Naive thymus-derived CD8-positive, alpha-beta T cell (primary cell): ENCODE measurements at regions not wholly inside any gene's neighbourhood (a gene's known extent, or its start where the extent isn't known, plus 50 kb on each side); places are given as distances from the start of the nearest gene placed in this dataset.
"Not testable (repeated sequence)": the region's sequence is repeated elsewhere in the genome, so short reads cannot be mapped to it uniquely, and the experiment has no call there.

Source experiments
- ATAC-seq, 2 donors: fragments of 150-1000 bp; cut with Tn5 transposase in 1 of 2; sonication (Bioruptor Pico), chemical (Tn5 transposase) in 1 of 2; 1 replicate in 1 of 2; 2 replicates in 1 of 2; pipeline ENCODE4 v1.10.0; 2021; ENCODE audit warnings: mild to moderate bottlenecking in 2 of 2, moderate library complexity in 2 of 2
- POLR2A ChIA-PET: fragments of 350-600 bp; sonication (Branson Sonifier 250); formaldehyde crosslinking; loops from one replicate; lab custom pipeline; 2021; ENCODE audit warnings: antibody characterized with exemption; lab: Charles Lee
- DNase-seq, 10 donors: peaks; one replicate each; pipeline versions ENCODE4 v3.0.0 to v3.0.0-alpha.2; 2020 to 2022
- H3K27ac Mint-ChIP-seq, 10 donors: one replicate each; pipeline ENCODE4 v1.8.0; 2020 to 2022; ENCODE audit warnings: mild to moderate bottlenecking in 10 of 10, mixed read lengths in 10 of 10, moderate library complexity in 4 of 10, inconsistent platforms in 1 of 10
- H3K27me3 Mint-ChIP-seq, 5 donors: one replicate each; pipeline ENCODE4 v1.8.0; 2021 to 2022; ENCODE audit warnings: mixed read lengths in 5 of 5
- H3K36me3 Mint-ChIP-seq, 3 donors: one replicate each; pipeline ENCODE4 v1.8.0; 2020 to 2022; ENCODE audit warnings: mixed read lengths in 3 of 3, mild to moderate bottlenecking in 2 of 3, inconsistent platforms in 1 of 3
- H3K4me1 Mint-ChIP-seq, 4 donors: one replicate each; pipeline ENCODE4 v1.8.0; 2021 to 2022; ENCODE audit warnings: mixed read lengths in 4 of 4
- H3K4me3 Mint-ChIP-seq, 10 donors: one replicate each; pipeline ENCODE4 v1.8.0; 2020 to 2022; ENCODE audit warnings: mild to moderate bottlenecking in 10 of 10, mixed read lengths in 10 of 10, moderate library complexity in 6 of 10, inconsistent platforms in 1 of 10
- H3K9me3 Mint-ChIP-seq, 9 donors: one replicate each; pipeline ENCODE4 v1.8.0; 2020 to 2022; ENCODE audit warnings: mixed read lengths in 9 of 9, mild to moderate bottlenecking in 3 of 9, inconsistent platforms in 1 of 9, moderate library complexity in 1 of 9

- H3K9me3 Mint-ChIP-seq, H3K27me3 Mint-ChIP-seq, DNase-seq, ATAC-seq, H3K4me1 Mint-ChIP-seq, H3K4me3 Mint-ChIP-seq, H3K36me3 Mint-ChIP-seq, POLR2A ChIA-PET: not testable (repeated sequence)
- H3K27ac Mint-ChIP-seq = peak overlapping the region in 1 of 10 donors; percentile 22
Observed at GRCh38 chr16:29259635-29260457, 146.7 kb downstream of the NPIPB11 start.

DNA sequence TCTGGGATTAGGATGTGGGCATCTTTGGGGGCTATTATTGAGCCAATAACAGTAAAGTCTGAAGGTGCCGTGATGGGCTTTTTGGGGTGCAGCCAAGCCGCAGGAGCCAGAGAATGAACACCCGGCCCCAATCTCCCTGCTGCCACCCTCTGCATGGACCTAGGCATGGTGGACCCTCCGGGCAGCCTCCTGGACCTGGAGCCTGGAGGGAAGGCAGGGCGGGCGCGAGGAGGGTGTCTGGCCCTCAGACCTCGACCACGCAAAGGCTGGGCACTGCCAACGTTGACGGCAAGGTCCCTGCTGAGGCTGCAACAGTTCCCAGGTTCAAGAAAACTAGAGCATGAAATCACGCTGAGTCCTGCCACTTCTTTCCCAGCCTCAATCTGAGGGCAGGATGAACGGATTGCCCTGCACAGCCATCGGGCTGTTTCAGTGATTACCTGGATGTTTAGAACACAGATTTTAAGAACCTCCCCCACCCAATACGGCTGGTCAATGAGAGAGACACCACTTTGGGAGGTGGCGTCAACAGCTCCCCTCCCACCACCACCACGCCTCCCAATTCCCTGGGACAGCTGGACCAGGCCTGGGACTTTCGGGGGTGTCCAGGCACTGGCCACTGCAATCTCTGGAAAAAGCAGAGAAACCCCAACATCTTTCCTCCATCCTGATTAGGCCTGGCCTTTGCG, 147.4 kb downstream of the NPIPB11 start:
- DNase-seq = not testable (repeated sequence)

GRCh38 chr16:29257419-29258336, 148.8 kb downstream of the NPIPB11 start:
- peak overlapping the region in 3 of 10 donors; percentile 43 to 69 (median 43) for H3K27ac Mint-ChIP-seq
- DNase-seq, H3K4me3 Mint-ChIP-seq, H3K36me3 Mint-ChIP-seq, H3K27me3 Mint-ChIP-seq, POLR2A ChIA-PET, H3K9me3 Mint-ChIP-seq, ATAC-seq: not testable (repeated sequence)
- H3K4me1 Mint-ChIP-seq = peaks cover 0 to 20% (median 9%) of the 10 kb centered on the region in 4 donors

More for the DNA sequence above, 147.4 kb downstream of the NPIPB11 start:
- H3K4me1 Mint-ChIP-seq = peaks cover 0 to 11% (median 5%) of the 10 kb centered on the region in 4 donors
- H3K36me3 Mint-ChIP-seq, ATAC-seq, H3K9me3 Mint-ChIP-seq, H3K27me3 Mint-ChIP-seq, POLR2A ChIA-PET: not testable (repeated sequence)
- H3K27ac Mint-ChIP-seq = peak overlapping the region in 3 of 10 donors; percentile 8 to 61 (median 22)
- H3K4me3 Mint-ChIP-seq = peak overlapping the region in 1 of 10 donors; percentile 22

GRCh38 chr16:29256501-29256981, 150.0 kb downstream of the NPIPB11 start:
- DNase-seq (no peak), ATAC-seq (no peak)
- Mint-ChIP-seq H3K36me3 (peaks cover 0 to 4% (median 3%) of the 10 kb centered on the region in 3 donors), H3K27ac (peak overlapping the region in 1 of 10 donors; percentile 20), H3K4me1 (peaks cover 0 to 20% (median 9%) of the 10 kb centered on the region in 4 donors), H3K27me3 (no peaks in the 10 kb centered on the region), H3K4me3 (no peak overlapping the region), H3K9me3 (no peaks in the 10 kb centered on the region)
- POLR2A ChIA-PET = no interaction called here

DNA sequence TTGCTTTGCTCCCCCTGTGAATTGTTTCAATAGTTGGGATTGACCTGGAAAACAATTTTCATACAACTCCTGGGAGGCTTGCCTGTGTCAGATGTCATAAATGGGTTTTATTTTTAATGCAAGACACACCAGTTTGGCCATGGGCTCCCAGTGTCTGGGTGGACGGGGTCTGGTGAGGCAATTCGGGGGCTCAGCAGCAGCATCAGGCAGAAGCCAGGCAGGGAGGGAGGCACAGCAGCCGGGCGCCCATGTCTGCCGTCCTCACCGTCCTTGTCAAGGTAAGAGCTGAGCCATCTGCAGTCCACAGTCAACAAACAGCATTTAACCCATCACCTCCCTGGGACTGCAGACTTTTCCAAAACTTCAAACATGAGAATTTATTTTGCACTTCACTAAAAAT, 150.6 kb downstream of the NPIPB11 start:
- ATAC-seq, POLR2A ChIA-PET, H3K9me3 Mint-ChIP-seq, DNase-seq, H3K27me3 Mint-ChIP-seq, H3K4me3 Mint-ChIP-seq, H3K36me3 Mint-ChIP-seq: not testable (repeated sequence)
- Mint-ChIP-seq H3K4me1 (peaks cover 0 to 20% (median 9%) of the 10 kb centered on the region in 4 donors), H3K27ac (peak overlapping the region in 3 of 10 donors; percentile 22 to 56 (median 34))

GRCh38 chr16:29255496-29255796, 151.1 kb downstream of the NPIPB11 start:
- H3K4me3 Mint-ChIP-seq, H3K27me3 Mint-ChIP-seq, DNase-seq, POLR2A ChIA-PET, H3K36me3 Mint-ChIP-seq, ATAC-seq, H3K9me3 Mint-ChIP-seq: not testable (repeated sequence)
- Mint-ChIP-seq H3K27ac (peak overlapping the region in 3 of 10 donors; percentile 22 to 75 (median 33)), H3K4me1 (peaks cover 0 to 20% (median 9%) of the 10 kb centered on the region in 4 donors)

GRCh38 chr16:29254676-29255495, 151.6 kb downstream of the NPIPB11 start:
- POLR2A ChIA-PET = no interaction called here
- H3K4me3 Mint-ChIP-seq = peak overlapping the region in 2 of 10 donors; percentile 19 to 65

DNA sequence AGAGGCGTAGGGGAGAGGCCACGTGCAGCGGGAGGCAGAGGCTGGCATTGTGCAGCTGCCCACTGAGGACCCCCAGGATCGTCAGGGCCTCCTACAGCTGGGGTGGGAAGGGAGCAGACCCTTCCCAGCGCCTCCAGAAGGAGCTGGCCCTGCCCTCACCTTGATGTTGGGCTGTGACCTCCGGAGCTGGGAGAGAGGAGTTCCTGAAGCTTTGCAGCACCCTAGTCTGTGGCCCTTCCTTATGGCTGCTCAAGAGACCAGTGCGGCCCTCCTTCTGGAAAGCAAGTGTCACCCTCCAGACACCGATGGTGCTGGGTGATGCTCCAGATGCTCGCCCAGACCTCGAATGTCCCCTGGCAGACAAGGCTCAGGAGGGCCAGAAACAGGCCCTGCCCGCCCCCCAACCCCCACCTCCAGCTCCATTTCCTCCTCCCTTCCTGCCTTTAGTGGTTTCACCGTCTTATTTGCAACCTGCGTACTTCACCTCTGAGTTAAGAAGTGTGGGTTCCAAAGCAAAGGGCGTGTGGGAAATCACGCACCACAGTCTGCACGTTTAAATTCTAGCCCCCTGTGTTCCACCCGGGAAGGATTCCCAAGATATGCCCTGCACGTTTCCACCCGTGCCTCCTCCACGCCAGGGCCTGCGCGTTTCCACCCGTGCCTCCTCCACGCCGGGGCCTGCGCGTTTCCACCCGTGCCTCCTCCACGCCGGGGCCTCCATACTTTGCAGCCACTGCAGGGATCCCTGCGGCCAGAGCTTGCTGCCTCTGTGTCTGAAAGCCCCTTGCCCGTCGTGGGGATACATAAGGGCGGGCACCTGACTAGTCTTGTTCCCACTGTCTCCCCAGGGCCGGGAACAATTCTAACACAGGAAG, 152.6 kb downstream of the NPIPB11 start:
- ATAC-seq (peak in 1 of 2 donors; percentile 46), DNase-seq (peak in 2 of 10 donors; percentile 10)
- H3K9me3 Mint-ChIP-seq, H3K36me3 Mint-ChIP-seq, POLR2A ChIA-PET, H3K27me3 Mint-ChIP-seq: not testable (repeated sequence)
- Mint-ChIP-seq H3K4me3 (peak overlapping the region in 4 of 10 donors; percentile 19 to 65 (median 32)), H3K27ac (peak overlapping the region in 9 of 10 donors; percentile 18 to 91 (median 80)), H3K4me1 (peaks cover 6 to 28% (median 15%) of the 10 kb centered on the region in 4 donors)

More at GRCh38 chr16:29254676-29255495, 151.6 kb downstream of the NPIPB11 start:
- Mint-ChIP-seq H3K27me3 (no peaks in the 10 kb centered on the region), H3K36me3 (peaks cover 0 to 7% (median 6%) of the 10 kb centered on the region in 3 donors), H3K27ac (peak overlapping the region in 6 of 10 donors; percentile 62 to 91 (median 77)), H3K4me1 (peaks cover 0 to 20% (median 9%) of the 10 kb centered on the region in 4 donors), H3K9me3 (peaks cover 0 to 5% (median 0%) of the 10 kb centered on the region in 9 donors)
- no peak for ATAC-seq
- no peak for DNase-seq

GRCh38 chr16:29253066-29253590, 153.4 kb downstream of the NPIPB11 start:
- H3K4me1 Mint-ChIP-seq = peaks cover 13 to 36% (median 21%) of the 10 kb centered on the region in 4 donors
- H3K27me3 Mint-ChIP-seq, H3K36me3 Mint-ChIP-seq, H3K4me3 Mint-ChIP-seq, POLR2A ChIA-PET, H3K9me3 Mint-ChIP-seq, ATAC-seq, DNase-seq: not testable (repeated sequence)
- H3K27ac Mint-ChIP-seq = peak overlapping the region in 7 of 10 donors; percentile 34 to 79 (median 59)

DNA sequence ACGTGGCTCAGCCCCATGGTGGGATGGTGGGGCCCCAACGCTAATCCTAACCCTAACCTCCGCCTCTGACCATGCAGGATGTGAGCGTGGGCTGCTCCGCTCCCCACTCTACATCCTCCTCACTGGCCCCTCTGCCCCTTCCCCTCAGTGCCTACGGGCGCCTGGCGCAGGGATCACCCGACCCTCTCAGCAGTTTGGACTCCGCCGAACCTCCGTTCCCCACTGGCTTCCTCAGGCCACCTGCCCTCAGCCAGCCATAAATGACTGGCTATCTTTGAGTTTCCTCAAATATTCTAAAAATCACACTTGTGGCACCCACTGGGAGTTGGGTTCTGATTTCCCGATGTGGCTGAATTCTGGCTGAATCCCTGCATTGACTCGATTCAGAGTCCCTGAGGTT, 154.2 kb downstream of the NPIPB11 start:
- POLR2A ChIA-PET, H3K9me3 Mint-ChIP-seq, H3K36me3 Mint-ChIP-seq, ATAC-seq, H3K27me3 Mint-ChIP-seq, H3K4me3 Mint-ChIP-seq, DNase-seq: not testable (repeated sequence)
- Mint-ChIP-seq H3K4me1 (peaks cover 17 to 38% (median 26%) of the 10 kb centered on the region in 4 donors), H3K27ac (peak overlapping the region in 1 of 10 donors; percentile 48)
